Skeletal muscle tissue (tissue), 3 donors: ENCODE measurements at regions not wholly inside any gene's neighbourhood (a gene's known extent, or its start where the extent isn't known, plus 50 kb on each side); places are given as distances from the start of the nearest gene placed in this dataset.

Experiments
- H3K27ac ChIP-seq: one replicate; pipeline ENCODE4 v1.7.0; 2013; ENCODE audit warnings: mild to moderate bottlenecking, low read depth, low read length, inconsistent platforms
- H3K27me3 ChIP-seq, 3 donors: one replicate each; pipeline ENCODE4 v1.7.0; 2013; ENCODE audit warnings: low read length in 3 of 3; ENCODE audit not compliant: control insufficient read depth in 3 of 3, insufficient read depth in 3 of 3
- H3K36me3 ChIP-seq, 3 donors: one replicate each; pipeline ENCODE4 v1.7.0; 2013; ENCODE audit warnings: low read length in 3 of 3; ENCODE audit not compliant: control insufficient read depth in 3 of 3, insufficient read depth in 3 of 3
- H3K4me1 ChIP-seq, 3 donors: one replicate each; pipeline ENCODE4 v1.7.0; 2013; ENCODE audit warnings: low read length in 3 of 3, mild to moderate bottlenecking in 3 of 3; ENCODE audit not compliant: control insufficient read depth in 3 of 3, insufficient read depth in 3 of 3
- H3K4me3 ChIP-seq, 3 donors: one replicate each; pipeline ENCODE4 v1.7.0; 2013; ENCODE audit warnings: low read length in 3 of 3
- H3K9ac ChIP-seq, 3 donors: one replicate each; pipeline ENCODE4 v1.7.0; 2013; ENCODE audit warnings: low read length in 3 of 3, mild to moderate bottlenecking in 3 of 3, moderate library complexity in 2 of 3, low read depth in 1 of 3
- H3K9me3 ChIP-seq, 3 donors: one replicate each; pipeline ENCODE4 v1.7.0; 2013; ENCODE audit warnings: low read length in 3 of 3; ENCODE audit not compliant: control insufficient read depth in 3 of 3
- donor health status: Osteomylitis.

DNA sequence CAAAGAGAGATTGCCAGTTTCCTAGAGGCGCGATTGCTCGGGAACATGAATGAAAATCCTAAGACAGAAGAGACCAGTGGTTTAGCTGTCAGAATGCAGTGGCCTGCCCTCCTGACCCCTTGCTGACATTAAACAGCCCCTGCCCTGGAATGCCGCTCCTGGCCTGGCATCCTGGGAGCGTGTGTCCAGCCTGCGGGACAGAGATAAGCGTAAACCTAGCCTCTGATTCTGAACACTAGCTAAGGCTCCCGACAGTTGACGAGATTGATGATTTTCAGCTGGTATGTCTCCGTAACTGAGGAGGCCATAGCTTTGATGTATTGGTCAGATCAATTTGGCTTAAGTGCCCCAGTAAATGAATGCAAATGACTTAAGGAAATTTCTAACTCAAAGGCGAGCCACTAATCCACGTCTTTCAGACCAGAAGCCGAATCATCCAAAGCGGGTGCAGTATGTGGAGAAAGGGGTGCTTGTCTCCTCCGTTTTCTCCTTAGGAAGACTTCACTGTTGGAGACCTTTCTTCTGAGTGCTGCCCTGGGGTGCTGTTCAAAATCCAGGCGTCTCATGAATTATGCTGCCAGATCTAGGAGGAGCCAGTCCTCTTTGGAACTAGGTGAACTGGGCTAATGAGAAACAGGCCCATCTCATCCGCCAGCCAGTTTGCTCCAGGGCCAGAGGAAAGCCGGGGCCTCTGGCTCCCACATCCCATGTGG, 142.5 kb upstream of the L3MBTL4 start:
- H3K36me3 ChIP-seq, result no peaks in the 10 kb centered on the region
- H3K4me1 ChIP-seq, result peaks cover 0 to 4% (median 0%) of the 10 kb centered on the region in 3 donors
- no peak overlapping the region for H3K27ac ChIP-seq

DNA sequence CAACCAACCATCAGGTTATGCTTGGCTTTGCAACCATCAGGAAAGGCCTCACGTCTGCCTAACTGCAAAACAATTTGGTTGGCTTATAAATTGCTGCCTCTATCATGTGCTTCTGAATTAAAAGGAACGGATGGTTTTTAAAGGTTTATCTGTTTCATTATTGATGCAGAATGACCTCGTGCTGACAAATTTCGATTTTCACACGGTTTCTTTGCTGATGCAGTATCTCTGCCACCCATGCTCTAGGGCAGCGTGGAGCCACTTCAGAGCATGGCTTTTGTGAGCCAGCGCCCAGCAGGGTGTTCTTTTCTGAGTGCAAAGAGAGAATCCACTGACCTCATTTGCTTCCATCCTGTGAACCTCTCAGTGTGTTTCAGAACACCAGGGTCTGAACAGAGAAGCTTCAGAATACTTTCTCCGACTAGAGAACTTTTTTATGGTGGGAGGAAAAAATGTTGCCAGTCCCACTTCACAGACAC, 143.1 kb upstream of the L3MBTL4 start:
- H3K27ac ChIP-seq, result no peak overlapping the region
- no peaks in the 10 kb centered on the region for H3K9me3 ChIP-seq
- no peaks in the 10 kb centered on the region for H3K27me3 ChIP-seq
- H3K4me1 ChIP-seq, result peaks cover 0 to 4% (median 0%) of the 10 kb centered on the region in 3 donors
- no peaks in the 10 kb centered on the region for H3K36me3 ChIP-seq
- H3K9ac ChIP-seq, result no peak overlapping the region
- H3K4me3 ChIP-seq, result no peak overlapping the region

More for the DNA sequence above, 142.5 kb upstream of the L3MBTL4 start:
- H3K27me3 ChIP-seq, result no peaks in the 10 kb centered on the region
- H3K9me3 ChIP-seq, result no peaks in the 10 kb centered on the region
- no peak overlapping the region for H3K9ac ChIP-seq
- H3K4me3 ChIP-seq, result no peak overlapping the region

DNA sequence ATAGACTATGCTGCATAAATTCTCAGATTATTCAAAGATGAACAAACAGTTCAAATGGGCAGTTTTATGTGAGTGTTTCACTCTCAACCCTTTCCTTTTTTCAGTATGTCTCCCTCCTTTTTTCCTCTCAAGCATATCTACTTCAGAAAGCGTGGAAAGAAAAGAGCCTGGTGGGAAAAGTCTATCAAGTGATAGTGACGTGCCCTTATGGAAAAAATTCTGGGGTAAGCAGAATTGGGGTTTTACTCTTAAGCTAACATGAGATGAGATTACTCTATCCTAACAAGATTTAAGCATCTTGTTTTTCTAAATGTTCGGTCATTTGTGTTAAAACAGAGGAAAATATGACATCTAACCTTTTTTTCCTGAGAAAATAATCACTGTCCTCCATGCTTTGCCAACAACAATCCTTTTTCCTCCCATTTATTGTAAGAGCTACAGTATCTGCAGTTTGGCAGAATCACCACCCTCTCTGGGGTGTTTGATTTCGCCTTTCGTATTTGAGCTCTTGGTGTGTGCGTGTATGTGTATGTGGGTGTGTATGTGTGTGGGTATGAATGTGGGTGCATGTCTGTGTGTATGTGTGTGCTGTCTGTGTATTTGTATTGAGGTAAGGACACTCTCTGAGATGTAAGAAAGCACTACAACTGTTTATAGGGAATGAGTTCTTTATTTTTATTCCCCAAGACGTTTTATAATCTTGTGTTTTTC, 143.9 kb upstream of the L3MBTL4 start:
- Histone ChIP-seq H3K27ac (no peak overlapping the region), H3K9me3 (no peaks in the 10 kb centered on the region)

DNA sequence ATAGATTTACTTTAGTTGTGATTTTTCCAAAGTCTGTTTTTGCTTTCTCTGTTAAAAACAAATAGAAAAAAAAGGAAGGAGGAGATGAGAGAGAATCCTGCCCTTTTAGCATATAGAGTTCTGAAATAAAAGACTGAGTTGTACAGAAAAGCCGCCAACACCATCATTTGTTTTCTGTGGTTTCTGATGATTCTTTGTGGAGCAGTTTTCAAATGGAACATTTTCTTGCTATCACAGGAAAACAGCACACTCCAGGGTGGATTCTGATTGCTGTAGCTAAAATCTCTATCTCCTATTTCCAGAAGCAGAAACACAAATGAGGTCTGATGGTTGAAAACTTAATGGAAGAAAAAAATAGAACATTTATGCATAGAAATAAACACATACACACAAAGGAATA, 144.6 kb upstream of the L3MBTL4 start:
- Histone ChIP-seq H3K4me1 (peaks cover 0 to 4% (median 0%) of the 10 kb centered on the region in 3 donors), H3K27ac (no peak overlapping the region), H3K36me3 (no peaks in the 10 kb centered on the region), H3K9me3 (no peaks in the 10 kb centered on the region), H3K9ac (no peak overlapping the region), H3K4me3 (no peak overlapping the region), H3K27me3 (no peaks in the 10 kb centered on the region)

More for the DNA sequence above, 143.9 kb upstream of the L3MBTL4 start:
- H3K9ac ChIP-seq, result no peak overlapping the region
- no peak overlapping the region for H3K4me3 ChIP-seq
- peaks cover 0 to 4% (median 0%) of the 10 kb centered on the region in 3 donors for H3K4me1 ChIP-seq
- H3K36me3 ChIP-seq, result no peaks in the 10 kb centered on the region
- no peaks in the 10 kb centered on the region for H3K27me3 ChIP-seq

DNA sequence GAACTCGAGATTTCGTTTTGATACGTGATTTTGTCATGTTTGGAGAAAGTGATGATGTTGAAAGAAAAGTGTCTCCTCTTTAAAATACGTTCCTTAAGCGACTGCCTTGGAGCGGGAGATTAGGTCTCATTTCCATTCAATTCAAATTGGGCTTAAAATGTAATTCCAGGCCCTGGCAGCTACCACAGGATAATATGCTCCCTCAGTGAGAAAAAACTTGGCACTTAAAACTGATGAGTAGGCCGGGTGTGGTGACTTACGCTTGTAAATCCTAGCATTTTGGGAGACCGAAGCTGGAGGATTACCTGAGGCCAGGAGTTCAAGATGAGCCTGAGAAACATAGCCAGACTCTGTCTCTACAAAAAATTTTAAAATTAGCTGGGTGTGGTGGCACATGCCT, 146.3 kb upstream of the L3MBTL4 start:
- no peaks in the 10 kb centered on the region for H3K9me3 ChIP-seq
- H3K36me3 ChIP-seq, result no peaks in the 10 kb centered on the region
- H3K27me3 ChIP-seq, result no peaks in the 10 kb centered on the region
- H3K9ac ChIP-seq, result no peak overlapping the region
- H3K4me3 ChIP-seq, result no peak overlapping the region
- H3K4me1 ChIP-seq, result peaks cover 0 to 4% (median 0%) of the 10 kb centered on the region in 3 donors
- no peak overlapping the region for H3K27ac ChIP-seq

DNA sequence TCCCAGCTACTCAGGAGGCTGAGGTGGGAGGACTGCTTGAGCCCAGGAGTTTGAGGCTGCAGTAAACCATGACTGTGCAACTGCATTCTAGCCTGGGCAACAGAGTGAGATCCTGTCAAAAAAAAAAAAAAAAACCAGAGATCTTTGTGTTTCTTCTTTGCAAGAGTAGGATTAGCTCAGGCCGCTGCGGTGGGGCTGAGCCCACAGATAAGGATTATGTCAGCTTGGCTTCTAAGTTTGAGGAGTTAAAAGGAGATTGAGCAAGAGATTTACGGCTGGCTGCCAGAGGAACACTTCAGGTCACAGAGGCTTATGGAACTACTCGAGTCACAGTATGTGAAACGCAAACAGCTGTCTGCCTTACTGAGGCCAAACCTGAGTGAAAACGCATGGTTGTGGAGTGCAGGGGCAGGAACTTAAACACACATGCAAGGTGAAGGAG, 146.7 kb upstream of the L3MBTL4 start:
- Histone ChIP-seq H3K9ac (no peak overlapping the region), H3K27me3 (no peaks in the 10 kb centered on the region), H3K36me3 (no peaks in the 10 kb centered on the region), H3K4me1 (peaks cover 0 to 4% (median 0%) of the 10 kb centered on the region in 3 donors), H3K4me3 (no peak overlapping the region), H3K27ac (no peak overlapping the region), H3K9me3 (no peaks in the 10 kb centered on the region)

DNA sequence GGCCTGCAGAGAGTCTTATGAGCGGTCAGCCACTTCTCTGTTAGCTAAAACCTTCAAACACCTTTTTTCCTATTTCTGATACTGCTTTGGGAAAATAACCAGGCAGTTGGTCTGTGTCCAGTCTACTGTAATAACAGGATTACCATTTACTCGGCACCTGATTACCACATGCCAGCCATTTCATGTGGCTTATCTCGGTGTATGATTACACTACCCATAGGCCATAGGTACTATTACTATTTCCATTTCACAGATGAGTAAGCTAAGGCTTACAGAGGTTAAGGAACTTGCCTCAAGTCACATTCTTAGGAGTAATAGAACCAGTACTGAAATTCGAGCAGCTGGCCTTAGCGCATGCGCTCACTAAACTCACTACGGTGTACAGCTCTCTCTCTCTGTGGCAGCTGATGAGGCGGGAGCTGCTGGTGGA, 147.2 kb upstream of the L3MBTL4 start:
- H3K27ac ChIP-seq, result no peak overlapping the region
- H3K4me3 ChIP-seq, result no peak overlapping the region
- H3K27me3 ChIP-seq, result no peaks in the 10 kb centered on the region
- peaks cover 0 to 4% (median 0%) of the 10 kb centered on the region in 3 donors for H3K4me1 ChIP-seq
- H3K36me3 ChIP-seq, result no peaks in the 10 kb centered on the region
- no peaks in the 10 kb centered on the region for H3K9me3 ChIP-seq
- no peak overlapping the region for H3K9ac ChIP-seq

DNA sequence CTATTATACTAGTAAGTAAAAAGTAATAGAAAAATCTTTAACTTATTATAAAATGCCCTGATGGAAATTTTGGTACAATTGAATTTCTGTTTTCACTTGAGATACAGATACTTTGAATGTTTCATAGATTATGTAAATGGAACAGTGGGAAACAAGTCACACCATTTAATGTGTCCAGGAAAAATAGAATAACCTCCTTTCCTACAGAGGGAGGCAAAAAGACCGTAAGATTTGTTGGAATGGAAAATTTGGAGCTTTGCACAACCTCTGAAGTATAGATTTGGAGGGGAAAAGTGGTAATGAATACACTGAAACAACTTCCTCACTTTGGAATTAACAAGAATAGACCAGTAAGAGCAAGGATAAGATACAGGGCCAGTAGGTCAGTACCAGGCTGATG, 149.2 kb upstream of the L3MBTL4 start:
- no peak overlapping the region for H3K27ac ChIP-seq
- no peaks in the 10 kb centered on the region for H3K36me3 ChIP-seq
- no peaks in the 10 kb centered on the region for H3K9me3 ChIP-seq
- peaks cover 0 to 4% (median 0%) of the 10 kb centered on the region in 3 donors for H3K4me1 ChIP-seq
- H3K9ac ChIP-seq, result no peak overlapping the region
- no peak overlapping the region for H3K4me3 ChIP-seq
- no peaks in the 10 kb centered on the region for H3K27me3 ChIP-seq

DNA sequence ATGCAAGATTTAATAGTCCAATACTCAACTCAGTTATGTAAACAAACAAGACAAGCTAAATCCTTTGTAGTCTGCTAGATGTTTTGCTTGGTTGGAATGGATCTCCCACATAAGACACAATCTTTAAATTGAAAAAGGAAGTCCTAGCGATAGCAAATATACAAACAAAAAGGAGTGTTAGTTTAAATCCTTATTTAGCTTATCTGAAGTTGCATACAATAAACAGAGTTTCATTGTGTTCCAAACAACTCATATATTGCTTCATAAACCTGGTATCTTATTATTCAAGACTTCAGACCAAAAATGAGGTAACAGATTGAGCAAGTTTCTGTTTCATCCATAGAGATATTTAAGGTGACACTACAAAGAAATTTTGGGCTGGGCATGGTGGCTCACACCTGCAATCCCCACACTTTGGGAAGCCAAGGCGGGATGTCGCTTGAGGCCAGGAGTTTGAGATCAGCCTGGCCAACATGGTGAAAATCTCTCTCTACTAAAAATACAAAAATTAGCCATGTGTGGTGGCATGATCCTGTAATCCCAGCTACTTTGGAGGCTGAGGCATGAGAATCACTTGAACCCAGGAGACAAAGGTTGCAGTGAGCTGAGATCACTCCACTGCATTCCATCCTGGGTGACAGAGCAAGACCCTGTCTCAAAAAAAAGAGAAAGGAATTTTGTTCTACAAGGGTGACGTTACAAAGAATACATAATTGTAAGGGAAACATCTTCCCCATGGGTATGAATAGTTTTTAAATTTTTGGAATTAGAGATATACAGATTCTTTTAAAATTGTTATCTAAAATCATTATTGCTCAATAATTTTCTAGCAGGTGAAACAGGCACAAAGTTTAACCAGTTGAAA, 150.5 kb upstream of the L3MBTL4 start:
- H3K36me3 ChIP-seq, result no peaks in the 10 kb centered on the region
- H3K9ac ChIP-seq, result no peak overlapping the region
- peaks cover 0 to 4% (median 0%) of the 10 kb centered on the region in 3 donors for H3K4me1 ChIP-seq
- no peak overlapping the region for H3K27ac ChIP-seq
- no peak overlapping the region for H3K4me3 ChIP-seq
- H3K27me3 ChIP-seq, result no peaks in the 10 kb centered on the region
- H3K9me3 ChIP-seq, result no peaks in the 10 kb centered on the region
